Peyer's patch (tissue), 4 donors: ENCODE measurements at regions not wholly inside any gene's neighbourhood (a gene's known extent, or its start where the extent isn't known, plus 50 kb on each side); places are given as distances from the start of the nearest gene placed in this dataset.

Experiments used
- POLR2A ChIP-seq, 2 donors: fragments of 450-650 bp; IDR thresholded peaks; one replicate each; pipeline ENCODE4 v1.5.1; 2017; ENCODE audit warnings: antibody characterized with exemption in 2 of 2, mild to moderate bottlenecking in 2 of 2, moderate library complexity in 2 of 2
- TF ChIP-seq, protein P1 (sequence below), 6 experiments: fragments of 450-650 bp in 4 of 6; fragments of 200-600 bp in 2 of 6; sonication (generic) in 1 of 6; IDR thresholded peaks; one replicate each; pipeline ENCODE4 v1.5.1; 2017 to 2019; ENCODE audit warnings: antibody characterized with exemption in 6 of 6, mild to moderate bottlenecking in 3 of 6, moderate library complexity in 1 of 6

DNA sequence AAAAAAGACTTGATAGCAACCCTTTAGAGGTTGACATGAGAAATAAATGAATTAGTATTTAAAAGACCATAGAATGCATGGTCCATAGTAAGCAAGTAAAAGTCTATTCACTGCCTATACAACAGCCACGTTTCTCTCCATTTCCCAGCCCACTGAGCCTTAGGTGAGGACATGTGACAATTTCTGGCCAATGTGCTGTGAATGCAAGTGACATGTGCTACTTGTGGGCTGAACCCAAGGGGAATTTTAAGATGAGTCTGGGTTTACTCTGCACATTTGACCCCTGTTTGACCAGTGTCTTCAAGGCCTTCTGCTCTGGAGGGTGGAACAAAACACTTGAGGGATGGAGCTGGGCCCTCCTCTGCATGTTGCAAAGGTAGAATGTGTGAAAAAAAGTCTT, 384.4 kb upstream of the KLF6 start:
- TF ChIP-seq, protein P1, sequence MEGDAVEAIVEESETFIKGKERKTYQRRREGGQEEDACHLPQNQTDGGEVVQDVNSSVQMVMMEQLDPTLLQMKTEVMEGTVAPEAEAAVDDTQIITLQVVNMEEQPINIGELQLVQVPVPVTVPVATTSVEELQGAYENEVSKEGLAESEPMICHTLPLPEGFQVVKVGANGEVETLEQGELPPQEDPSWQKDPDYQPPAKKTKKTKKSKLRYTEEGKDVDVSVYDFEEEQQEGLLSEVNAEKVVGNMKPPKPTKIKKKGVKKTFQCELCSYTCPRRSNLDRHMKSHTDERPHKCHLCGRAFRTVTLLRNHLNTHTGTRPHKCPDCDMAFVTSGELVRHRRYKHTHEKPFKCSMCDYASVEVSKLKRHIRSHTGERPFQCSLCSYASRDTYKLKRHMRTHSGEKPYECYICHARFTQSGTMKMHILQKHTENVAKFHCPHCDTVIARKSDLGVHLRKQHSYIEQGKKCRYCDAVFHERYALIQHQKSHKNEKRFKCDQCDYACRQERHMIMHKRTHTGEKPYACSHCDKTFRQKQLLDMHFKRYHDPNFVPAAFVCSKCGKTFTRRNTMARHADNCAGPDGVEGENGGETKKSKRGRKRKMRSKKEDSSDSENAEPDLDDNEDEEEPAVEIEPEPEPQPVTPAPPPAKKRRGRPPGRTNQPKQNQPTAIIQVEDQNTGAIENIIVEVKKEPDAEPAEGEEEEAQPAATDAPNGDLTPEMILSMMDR (IDR thresholded peaks at IDR 0.05), result no peak
- no peak for TF ChIP-seq POLR2A (IDR thresholded peaks at IDR 0.05)
